Hematopoietic multipotent progenitor cell treated with erythropoietin and hydrocortisone succinate and interleukin-3 and kit ligand, for 4 days (in vitro differentiated cells): ENCODE measurements at regions not wholly inside any gene's neighbourhood (a gene's known extent, or its start where the extent isn't known, plus 50 kb on each side); places are given as distances from the start of the nearest gene placed in this dataset.
"Not testable (repeated sequence)": the region's sequence is repeated elsewhere in the genome, so short reads cannot be mapped to it uniquely, and the experiment has no call there.

ENCODE experiments used
- DNase-seq: peaks from one replicate; pipeline ENCODE4 v3.0.0-alpha.2; 2015

DNA sequence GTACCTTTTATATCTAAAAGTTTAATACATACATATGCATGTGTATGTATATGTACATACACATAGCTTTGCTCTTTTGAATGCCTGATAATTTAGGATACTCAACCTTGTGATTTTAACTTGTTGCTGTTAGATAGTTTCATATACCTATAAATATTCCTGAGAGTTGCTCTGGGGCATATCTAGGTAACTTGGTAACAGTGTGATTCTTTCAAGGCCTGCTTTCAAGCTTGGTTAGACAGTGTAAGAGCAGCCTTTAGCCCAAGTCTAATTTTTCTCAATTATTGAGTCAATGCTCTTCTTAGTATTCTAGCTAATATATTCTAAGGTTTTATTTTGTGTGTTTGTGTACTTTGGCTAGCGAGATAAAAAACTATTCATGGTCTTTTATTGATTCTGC is 762.1 kb upstream of the MIR17HG start:
- DNase-seq, result no peak

DNA sequence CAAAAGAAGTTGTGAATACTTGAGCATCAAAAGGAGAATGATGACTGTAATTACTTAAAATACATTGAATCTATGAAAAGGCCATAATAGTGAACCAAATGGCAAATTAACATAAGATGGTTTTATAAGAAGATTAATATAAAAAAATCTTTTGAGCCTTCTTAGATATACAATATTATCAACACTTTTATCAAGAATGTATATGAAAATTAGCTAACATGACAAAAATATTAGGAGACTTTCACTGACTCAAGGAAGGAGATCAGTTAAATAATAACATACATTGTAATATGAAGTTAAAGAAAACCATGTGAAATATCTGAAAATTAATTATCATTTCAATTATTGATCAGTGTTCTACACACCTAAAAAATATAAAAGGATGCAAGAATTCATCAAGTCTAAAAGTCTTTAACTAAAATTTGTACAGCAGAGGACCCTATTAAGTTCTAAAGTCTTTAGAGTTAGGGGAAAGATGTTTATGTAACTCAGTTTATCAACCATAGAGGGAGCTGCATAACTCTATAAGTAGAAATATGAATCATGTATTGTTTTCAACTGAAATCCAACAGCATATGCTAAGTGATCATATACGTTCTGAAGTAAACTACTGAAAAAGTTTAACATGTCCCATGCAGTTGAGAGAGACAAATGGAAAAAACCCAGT is 756.1 kb upstream of the MIR17HG start:
- no peak for DNase-seq

DNA sequence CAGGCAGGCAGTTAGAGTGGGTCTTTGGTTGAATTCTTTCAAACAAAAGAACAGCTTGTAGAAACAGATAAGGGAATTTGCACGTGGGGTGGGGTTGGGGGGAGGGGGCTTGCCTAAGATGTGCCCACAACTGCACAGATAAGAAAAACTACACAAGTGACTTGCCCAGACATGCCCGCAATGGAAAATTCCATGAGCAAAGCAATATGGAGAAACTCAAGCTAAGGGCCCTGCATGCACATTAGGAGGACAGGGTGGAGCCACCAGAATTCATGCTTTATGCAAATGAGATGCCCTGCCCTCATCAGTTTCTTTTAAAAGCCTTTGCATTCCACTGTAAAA is 755.6 kb upstream of the MIR17HG start:
- DNase-seq, result peak; percentile 86

DNA sequence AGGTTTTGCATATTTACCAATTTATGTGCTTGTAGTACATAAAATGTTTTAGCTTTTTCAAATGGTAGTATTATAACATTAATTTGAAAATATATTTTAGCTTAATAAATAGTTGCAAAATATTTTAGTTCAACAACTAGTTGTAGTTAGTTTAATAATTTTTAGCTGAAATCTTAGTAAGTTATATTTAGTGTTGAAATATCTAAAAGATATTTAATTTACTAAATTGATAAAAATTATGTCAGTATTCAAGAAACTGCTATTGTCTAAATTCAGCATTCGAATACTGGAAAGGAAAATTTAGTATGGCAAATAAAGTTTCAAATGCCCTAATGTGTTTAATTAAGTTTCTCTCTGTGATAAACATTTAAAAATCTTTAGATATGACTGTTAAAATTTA is 754.5 kb upstream of the MIR17HG start:
- no peak for DNase-seq

DNA sequence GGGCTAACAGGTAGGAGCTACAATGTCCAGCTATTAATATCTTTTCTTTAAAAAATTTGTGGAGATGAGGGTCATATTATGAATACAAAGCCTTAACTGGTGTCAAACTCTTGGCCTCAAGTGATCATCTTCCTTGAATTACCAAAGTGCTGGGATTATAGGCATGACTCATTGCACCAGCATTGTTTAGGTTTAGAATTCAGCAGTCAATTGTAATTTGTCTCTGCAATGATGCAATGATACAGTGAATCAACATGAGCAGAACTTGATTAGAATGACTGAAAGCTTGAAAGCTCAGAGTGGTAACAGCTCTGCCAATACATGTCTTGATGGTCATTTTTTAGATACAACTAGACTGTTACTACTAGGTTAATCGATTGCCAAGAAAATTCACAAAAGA is 752.8 kb upstream of the MIR17HG start:
- no peak for DNase-seq

DNA sequence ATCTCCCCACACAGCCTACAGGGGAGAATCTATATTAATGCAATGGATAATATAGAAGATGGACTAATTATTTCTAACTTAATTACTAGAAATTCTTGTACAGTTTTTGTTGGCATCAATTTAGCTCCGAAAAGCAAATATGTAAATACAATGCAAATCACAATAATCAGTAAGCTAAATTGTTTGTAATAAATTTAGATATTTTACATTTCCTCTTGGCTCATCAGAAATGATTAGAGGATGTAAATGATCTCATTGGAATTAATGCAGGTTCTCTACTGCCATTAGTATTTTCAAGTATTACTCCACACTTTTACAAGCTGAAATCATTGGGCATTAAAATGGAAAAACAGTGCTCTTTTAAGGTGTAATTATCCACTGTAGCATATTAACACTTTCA is 741.8 kb upstream of the MIR17HG start:
- DNase-seq, result no peak

DNA sequence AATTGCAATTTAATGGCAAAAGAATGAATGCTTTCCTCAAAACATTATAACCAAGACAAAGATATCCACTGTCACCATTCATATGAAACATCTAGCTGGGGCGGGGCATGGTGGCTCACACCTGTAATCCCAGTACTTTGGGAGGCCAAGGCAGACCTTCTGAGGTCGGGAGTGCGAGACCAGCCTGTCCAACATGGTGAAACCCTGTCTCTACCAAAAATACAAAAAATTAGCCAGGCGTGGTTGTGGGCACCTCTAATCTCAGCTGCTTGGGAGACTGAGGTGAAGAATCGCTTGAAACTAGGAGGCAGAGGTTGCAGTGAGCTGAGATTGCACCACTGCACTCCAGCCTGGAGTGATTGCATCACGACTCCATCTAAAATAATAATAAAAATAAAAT is 740.6 kb upstream of the MIR17HG start:
- not testable (repeated sequence) for DNase-seq

DNA sequence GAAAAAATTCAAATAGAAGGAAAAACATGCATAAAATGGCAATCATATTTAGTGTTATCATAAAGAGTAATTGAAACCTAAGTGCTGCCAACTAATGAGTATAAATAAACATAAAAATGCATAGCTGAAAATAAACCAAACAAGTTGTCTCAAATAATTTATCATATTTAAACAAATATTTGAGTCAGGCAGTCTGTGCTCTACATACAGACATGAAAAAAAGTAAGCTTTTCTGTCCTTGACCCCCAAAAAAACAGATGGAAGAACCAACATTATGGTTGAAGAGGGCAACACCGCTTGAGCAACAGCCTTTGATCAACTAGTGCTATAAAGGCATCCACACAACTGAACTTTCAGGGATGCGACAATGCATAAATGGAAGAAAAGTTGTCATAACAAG is 735.1 kb upstream of the MIR17HG start:
- no peak for DNase-seq

DNA sequence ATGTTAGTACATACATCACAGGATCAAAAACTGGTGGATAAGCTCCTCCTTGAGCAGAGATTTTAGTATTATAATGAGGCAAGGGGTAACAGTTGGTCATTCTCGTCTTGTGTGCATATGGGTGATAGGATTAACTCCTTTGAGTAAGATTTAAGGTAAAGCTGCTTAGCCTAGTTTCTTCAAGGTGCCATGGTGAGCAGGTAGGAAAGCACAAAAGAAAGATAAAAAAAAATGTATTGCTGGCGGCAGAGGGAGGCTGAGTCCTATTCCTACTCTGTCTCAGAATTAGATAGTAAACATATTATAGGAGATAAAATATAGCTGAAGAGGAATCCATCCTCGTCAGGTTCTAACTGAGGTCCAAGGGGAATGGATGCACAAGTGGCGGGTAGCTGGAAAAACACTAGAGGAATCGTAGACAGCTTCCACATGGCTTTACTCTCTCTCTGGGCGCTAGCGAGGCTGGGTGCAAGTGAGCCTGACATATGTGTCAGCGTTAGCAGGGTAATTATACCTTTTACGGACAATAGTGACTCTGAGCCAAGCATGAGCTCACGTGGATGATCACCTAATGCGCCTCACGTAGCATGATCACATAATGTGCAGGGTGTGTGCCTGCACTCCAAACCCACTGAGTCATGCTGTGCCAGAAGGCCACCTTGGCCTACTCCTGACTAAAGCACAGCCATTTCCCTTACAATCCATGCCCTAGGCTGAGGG is 734.3 kb upstream of the MIR17HG start:
- DNase-seq, result no peak

DNA sequence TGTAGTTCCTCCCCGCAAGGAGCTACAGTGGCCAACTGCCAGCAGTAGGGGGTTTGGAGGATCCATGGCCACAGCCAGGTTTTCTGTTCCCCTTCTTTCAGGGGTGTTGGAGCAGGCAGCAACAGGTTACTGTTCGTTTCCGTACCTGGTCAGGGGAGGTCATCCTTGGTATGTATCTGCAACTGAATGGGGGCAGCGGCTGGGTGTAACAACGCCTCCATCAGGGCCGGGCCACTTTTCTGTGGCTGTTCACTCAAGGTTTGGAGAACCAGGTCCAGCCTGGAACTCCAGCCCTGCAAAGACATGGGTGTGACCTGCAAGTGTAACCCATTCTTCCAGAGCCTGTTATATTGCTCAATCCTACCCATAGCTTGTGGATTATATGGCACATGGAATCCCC is 732.3 kb upstream of the MIR17HG start:
- DNase-seq, result no peak

DNA sequence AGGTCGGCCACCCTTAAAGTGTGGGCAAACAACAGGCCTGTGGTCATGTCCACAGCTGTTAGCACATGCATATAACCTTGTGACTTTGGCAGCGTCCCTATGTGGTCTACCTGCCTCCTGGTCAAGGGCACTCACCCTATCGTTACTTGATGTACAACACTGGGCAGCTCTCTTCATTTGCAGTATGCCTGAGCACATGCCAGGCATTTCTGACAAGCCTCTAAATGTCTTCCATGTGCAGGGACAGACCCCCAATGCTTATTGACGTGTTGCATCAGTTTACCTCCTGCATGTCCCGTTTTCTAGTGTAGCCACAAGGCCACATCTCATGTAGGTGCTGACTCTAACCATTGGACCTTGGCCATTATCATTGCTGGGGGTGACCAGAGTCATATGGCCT is 731.7 kb upstream of the MIR17HG start:
- DNase-seq, result no peak

DNA sequence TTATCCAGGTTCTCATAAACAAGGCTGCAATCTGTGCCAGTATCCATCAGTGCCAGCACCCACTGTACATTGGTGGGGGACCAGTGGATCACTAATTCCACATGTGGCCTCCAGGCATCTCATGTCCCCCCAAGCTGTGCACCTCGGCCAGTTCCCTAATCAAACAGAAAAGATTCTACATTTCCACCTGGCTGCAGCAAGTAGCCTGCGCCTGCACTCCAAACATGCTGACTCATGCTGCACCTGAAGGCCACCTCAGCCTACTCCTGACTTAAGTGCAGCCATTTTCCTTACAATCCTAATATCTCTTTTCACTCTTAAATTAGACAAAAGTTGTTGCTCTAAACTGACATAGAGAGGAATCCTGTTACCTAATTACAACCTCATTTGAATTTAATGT is 729.4 kb upstream of the MIR17HG start:
- no peak for DNase-seq

DNA sequence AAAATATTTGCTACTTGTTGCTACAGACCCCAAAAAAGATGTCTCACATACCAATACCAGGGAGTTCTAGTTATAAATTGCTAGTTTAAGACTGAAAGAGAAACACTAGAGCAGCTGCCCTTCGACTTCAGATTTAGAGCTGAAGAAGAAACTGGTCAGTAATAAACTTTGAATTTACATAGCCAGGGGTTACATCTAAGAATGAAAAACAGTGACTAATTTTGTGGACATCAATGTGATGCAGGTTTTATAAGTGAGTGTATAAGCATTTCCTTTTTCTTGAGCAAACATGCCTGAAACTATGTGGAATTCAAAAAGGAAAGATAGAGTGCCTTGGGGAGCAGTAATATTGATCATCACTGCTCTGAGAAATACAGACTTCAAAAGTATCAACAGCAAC is 724.9 kb upstream of the MIR17HG start:
- no peak for DNase-seq

DNA sequence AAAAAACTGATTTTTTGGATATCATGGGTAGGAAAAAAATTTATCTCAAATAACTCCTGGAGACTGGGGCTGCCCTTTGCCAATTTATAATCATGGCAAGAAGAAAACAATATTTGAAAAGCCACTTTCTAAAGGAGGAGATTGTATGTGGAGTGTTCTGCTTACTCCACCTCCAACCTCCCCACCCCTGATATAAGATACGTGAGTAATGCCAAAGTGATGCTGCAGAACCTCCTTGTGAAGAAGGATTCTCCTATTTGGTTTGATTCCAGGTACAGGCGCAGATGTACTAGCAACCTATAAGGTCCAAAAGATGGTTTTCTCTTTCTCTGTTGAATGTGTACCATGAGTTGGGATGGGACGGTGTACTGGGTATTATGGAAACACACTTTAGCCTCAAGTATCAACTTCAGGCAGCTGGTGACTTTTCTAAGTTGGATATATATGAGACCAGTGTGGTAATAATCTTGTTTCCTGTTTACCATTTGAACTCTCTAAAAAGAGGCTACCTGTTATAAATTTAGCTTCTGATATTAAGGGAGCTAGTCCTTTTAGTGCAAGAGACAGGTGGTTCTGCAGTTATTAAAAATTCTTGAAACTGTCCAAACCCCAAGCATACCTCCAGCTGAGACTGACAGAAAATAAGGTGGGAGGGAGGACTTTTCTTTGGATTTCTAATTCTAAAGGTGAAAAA is 724.0 kb upstream of the MIR17HG start:
- no peak for DNase-seq

DNA sequence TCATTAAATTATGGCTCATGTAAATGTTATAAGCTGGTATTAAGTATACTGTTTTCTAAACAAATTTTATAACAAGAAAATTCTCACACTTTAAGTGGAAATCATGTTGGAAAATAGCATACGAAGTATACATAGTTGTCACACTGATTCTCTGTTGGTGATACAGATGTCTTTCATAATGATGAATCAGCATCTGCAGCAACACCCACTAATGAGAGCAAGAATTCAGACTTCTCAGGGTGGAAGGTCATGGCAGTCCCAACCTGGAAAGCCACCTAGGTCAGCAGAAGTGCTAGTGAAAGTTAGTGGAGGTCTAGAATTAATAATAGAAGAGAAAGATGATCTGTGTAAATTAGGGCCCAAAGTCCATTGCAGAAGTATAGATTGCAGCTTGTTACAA is 719.7 kb upstream of the MIR17HG start:
- DNase-seq, result no peak

DNA sequence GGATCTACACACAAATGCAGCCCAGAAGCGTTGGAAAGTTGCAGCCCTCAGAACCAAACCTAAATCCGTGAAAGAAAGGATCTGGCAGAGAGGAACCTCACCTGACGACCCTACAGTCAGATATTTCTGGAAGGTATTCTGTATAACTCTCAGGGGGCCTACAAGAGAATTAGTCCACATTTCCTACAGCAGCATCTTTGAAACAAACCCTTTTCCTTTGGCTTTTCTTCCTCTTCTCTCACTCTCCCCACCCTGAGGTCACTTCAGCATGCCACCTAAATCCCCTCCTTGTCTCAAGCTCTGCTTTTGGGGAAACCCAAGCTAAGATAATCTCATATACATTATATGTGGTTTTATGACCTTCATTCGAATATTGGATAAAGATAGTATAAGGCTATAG is 719.0 kb upstream of the MIR17HG start:
- DNase-seq, result no peak

DNA sequence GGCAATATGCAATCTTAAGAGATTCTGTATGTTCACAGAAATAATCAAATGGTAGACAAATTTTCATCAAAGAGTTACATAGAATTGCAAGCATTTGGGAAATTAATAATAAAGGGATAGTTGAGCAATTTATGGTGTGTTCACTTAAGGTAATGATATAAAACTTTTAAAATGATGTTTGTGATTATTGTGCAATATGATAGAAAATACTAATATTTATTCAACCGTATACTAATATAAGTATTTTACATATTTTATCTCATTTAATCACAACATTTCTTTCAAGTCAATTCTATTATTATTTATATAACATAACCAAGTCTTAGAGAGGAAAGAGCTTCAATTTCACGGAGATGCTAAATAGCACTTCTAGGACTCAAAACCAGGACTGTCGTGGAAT is 716.8 kb upstream of the MIR17HG start:
- DNase-seq, result no peak

DNA sequence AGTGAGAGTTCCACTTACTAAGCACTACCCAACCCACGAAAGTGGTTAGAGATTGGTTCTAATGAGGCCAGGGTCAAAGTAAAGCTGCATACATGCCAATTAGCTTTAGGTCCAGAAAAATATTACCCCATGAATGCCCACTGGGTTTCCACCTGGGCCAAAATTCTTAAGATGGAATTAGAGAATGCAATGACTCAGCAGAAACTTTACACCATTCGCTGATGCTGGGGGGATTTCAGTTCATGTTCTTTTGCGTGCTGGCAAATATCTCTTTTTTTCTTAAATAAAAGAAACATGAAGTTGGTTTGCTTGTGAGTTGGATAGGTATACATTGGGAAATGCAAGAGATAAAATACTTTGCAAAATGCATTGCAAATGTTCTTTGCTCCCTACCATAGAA is 715.3 kb upstream of the MIR17HG start:
- DNase-seq, result no peak

DNA sequence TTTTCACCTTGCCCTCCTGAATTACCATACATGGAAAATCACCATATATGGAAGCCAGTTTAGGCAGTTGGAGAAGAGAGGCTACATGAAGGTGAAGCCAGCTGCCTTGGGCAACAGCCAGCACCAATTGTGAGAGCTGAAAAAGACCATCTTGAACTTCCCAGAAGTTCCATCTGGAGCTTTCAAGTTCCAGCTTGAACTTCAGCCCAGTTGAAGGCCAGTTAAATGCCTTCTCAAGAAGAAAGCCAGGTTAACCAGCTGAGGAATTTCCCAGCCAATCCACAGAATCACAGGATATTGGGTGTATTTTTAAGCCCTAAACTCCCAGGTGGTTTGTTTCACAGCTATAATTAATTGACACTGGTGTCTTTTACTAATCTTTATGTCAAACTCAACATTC is 713.6 kb upstream of the MIR17HG start:
- no peak for DNase-seq

DNA sequence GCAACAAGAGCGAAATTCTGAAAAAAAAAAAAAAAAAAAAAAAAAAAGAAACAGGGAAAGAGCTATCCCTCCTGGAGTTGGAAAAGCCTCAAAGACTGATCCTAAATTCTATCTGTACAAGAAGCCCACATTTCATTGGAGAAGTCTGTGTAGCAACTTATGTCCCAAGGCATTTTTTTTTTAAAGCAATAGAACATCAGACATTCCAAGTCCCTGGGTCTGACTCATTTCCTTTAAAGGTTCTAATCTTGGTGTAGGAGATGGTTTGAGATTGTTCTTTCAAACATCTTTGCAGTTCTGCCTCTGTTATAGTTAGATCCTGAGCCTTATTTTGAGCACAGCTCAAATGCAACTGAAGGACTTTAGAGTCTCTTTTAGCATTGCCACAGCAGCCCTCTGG is 706.5 kb upstream of the MIR17HG start:
- no peak for DNase-seq

DNA sequence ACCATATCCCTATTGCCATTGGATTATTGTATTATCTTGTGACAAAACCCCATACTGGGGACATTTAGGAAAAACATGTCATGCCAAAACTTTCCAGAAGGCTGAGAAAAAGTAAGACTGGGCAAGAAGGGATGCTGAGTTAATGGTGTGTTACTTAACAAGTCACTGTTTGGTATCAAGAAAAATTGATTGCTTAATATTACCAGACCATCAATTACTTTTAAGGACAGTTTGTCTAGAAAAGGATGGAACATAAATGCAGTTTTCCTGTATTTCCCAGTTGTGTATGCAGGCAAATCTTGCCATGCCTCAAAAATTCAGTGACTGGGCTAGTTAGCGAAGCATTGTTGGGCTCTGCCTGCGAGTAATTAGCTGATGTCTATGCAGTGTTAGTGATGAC is 705.6 kb upstream of the MIR17HG start:
- DNase-seq, result no peak

DNA sequence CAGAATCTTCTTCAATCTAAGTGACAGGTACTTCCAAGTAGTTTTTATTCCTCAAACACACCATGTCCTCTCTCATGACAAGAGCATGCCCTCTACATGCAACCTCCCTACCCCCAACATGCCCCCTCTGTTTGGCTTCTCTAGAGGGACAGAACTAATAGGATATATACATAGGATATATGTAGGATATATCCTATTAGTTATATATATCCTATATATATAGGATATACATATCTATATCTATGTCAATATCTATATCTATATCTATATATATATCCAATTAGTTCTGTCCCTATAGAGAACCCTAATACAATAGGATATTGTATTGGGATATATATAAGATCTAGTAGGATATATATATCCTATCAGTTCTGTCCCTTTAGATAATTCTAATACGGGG is 701.9 kb upstream of the MIR17HG start:
- no peak for DNase-seq

DNA sequence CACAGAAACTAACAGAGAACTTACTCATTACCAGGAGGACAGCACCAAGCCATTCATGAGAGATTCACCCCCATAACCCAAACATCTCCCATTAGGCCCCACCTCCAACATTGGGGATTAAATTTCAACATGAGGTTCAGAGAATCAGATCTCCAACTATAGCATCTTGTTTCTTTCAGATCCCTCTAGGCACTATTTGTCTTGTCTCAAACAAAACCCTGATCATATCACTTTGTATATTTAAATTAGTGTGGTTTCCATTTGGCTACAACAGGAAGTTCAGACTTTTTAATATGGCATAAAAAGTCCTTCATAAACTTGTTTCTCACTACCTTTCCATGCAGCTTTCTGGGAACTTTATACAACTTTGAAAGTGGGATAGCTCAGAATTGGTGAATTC is 699.0 kb upstream of the MIR17HG start:
- DNase-seq, result no peak

DNA sequence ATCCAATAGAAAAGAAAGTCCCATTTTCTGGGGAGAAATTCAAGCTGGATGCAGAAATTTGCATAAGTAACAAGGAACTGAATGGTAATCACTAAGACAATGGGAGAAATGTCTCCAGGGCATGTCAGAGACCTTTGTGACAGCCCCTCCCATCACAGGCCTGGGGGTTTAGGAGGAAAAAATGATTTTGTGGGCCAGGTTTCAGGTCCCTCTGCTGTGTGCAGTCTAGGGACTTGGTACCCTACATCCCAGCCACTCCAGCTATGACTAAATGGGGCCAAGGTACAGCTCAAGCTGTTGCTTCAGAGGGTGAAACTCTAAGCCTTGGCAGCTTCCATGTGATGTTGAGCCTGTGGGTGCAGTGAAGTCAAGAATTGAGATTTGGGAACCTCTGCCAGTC is 695.5 kb upstream of the MIR17HG start:
- DNase-seq, result no peak

DNA sequence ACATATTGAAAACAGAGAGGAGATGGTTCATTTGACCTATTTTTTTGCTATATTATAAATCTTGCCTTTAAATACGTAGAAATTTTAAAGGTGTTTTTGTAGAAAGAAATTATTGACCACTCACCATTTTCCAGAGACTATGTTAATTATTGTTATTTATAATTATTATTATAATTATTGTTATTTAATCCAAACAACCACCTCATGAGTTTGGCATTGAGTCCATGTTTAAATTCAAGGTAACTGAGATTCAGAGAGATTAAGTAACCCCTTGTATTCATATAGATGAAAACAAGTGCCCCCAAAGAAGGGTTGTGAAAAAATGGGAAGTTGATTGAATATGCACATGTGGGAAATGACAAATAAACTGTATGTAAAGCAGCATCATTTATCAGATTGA is 692.5 kb upstream of the MIR17HG start:
- DNase-seq, result no peak
